Gastrocnemius medialis (tissue), 4 donors: ENCODE measurements at regions not wholly inside any gene's neighbourhood (a gene's known extent, or its start where the extent isn't known, plus 50 kb on each side); places are given as distances from the start of the nearest gene placed in this dataset.

Source experiments
- ATAC-seq, 2 donors: fragments of 150-250 bp; one replicate each; pipeline ENCODE4 v1.9.1; 2016
- DNase-seq, 2 donors: peaks; one replicate each; pipeline ENCODE4 v3.0.0-alpha.2; 2019
- H3K27ac ChIP-seq, 4 donors: fragments of 200-600 bp; sonication (generic); 1 replicate in 1 of 4; 2 replicates in 3 of 4; pipeline ENCODE4 v1.5.1; 2016 to 2018; ENCODE audit warnings: mild to moderate bottlenecking in 2 of 4, moderate library complexity in 1 of 4
- H3K27me3 ChIP-seq, 3 donors: fragments of 200-600 bp; sonication (generic) in 2 of 3; 1 replicate in 1 of 3; 2 replicates in 2 of 3; pipeline versions ENCODE4 v1.5.1 to v1.6.0; 2016 to 2019; ENCODE audit warnings: mild to moderate bottlenecking in 1 of 3, moderate library complexity in 1 of 3
- H3K36me3 ChIP-seq, 2 donors: fragments of 200-600 bp; sonication (generic) in 1 of 2; one replicate each; pipeline ENCODE4 v1.5.1; 2017 to 2018
- H3K4me1 ChIP-seq, 2 donors: fragments of 200-600 bp; sonication (generic) in 1 of 2; one replicate each; pipeline ENCODE4 v1.5.1; 2016 to 2017; ENCODE audit warnings: mild to moderate bottlenecking in 2 of 2
- H3K4me3 ChIP-seq, 4 donors: fragments of 200-600 bp; sonication (generic) in 3 of 4; 1 replicate in 1 of 4; 2 replicates in 3 of 4; pipeline ENCODE4 v1.5.1; 2016 to 2019; ENCODE audit warnings: mild to moderate bottlenecking in 2 of 4
- H3K9me3 ChIP-seq, 3 donors: fragments of 200-600 bp; sonication (generic) in 2 of 3; 1 replicate in 1 of 3; 2 replicates in 2 of 3; pipeline ENCODE4 v1.5.1; 2016 to 2019
- CTCF ChIP-seq, 5 experiments: fragments of 450-650 bp in 3 of 5; fragments of 200-600 bp in 2 of 5; sonication (generic) in 2 of 5; IDR thresholded peaks in 4 of 5; conservative IDR thresholded peaks in 1 of 5; 1 replicate in 4 of 5; 2 replicates in 1 of 5; pipeline ENCODE4 v1.5.1; 2016 to 2019; ENCODE audit warnings: antibody characterized with exemption in 5 of 5, mild to moderate bottlenecking in 3 of 5, moderate library complexity in 3 of 5
- POLR2A ChIP-seq, 2 donors: fragments of 450-650 bp; IDR thresholded peaks; one replicate each; pipeline ENCODE4 v1.6.1; 2017; ENCODE audit warnings: antibody characterized with exemption in 2 of 2, mild to moderate bottlenecking in 2 of 2, moderate library complexity in 2 of 2
- in situ Hi-C, 4 donors: fragments of 200-750 bp; cut with MboI; loops; one replicate each; pipeline versions ENCODE4 v1.15.0 to v1.8.0; 2017; ENCODE audit warnings: low sequenced_read_pairs in 4 of 4
- intact Hi-C: fragments of 100-400 bp; cut with DNase I; formaldehyde crosslinking; loops from one replicate; pipeline ENCODE4 v1.15.1; 2023; ENCODE audit warnings: low total_unique reads

GRCh38 chr12:67148265-67148664, 120.9 kb upstream of the CAND1 start:
- intact Hi-C loops (no loop called here), in situ Hi-C loops (no loop called here)
- no peak for DNase-seq
- no peaks in the 10 kb centered on the region for H3K27me3 ChIP-seq
- no peak for ATAC-seq
- H3K9me3 ChIP-seq, result no peaks in the 10 kb centered on the region
- H3K36me3 ChIP-seq, result no peaks in the 10 kb centered on the region
- no peak overlapping the region for H3K4me3 ChIP-seq
- H3K4me1 ChIP-seq, result no peaks in the 10 kb centered on the region
- TF ChIP-seq CTCF (IDR thresholded peaks at IDR 0.05 in 4 of 5, conservative IDR thresholded peaks at IDR 0.05 in 1 of 5) (no peak), POLR2A (IDR thresholded peaks at IDR 0.05) (no peak)
- no peak overlapping the region for H3K27ac ChIP-seq

- DNase-seq, result no peak
- no peak overlapping the region for H3K27ac ChIP-seq
- intact Hi-C loops (no loop called here), in situ Hi-C loops (no loop called here)
- H3K4me3 ChIP-seq, result no peak overlapping the region
- H3K4me1 ChIP-seq, result no peaks in the 10 kb centered on the region
- TF ChIP-seq CTCF (IDR thresholded peaks at IDR 0.05 in 4 of 5, conservative IDR thresholded peaks at IDR 0.05 in 1 of 5), result no peak
- no peak for TF ChIP-seq POLR2A (IDR thresholded peaks at IDR 0.05)
- no peak for ATAC-seq
- H3K27me3 ChIP-seq, result no peaks in the 10 kb centered on the region
- no peaks in the 10 kb centered on the region for H3K36me3 ChIP-seq
- no peaks in the 10 kb centered on the region for H3K9me3 ChIP-seq
Observed at GRCh38 chr12:67151886-67152285, 117.3 kb upstream of the CAND1 start.

- no peak overlapping the region for H3K4me3 ChIP-seq
- no peaks in the 10 kb centered on the region for H3K9me3 ChIP-seq
- intact Hi-C loops, result no loop called here
- H3K27ac ChIP-seq, result no peak overlapping the region
- H3K36me3 ChIP-seq, result no peaks in the 10 kb centered on the region
- no peak for TF ChIP-seq CTCF (IDR thresholded peaks at IDR 0.05 in 4 of 5, conservative IDR thresholded peaks at IDR 0.05 in 1 of 5)
- TF ChIP-seq POLR2A (IDR thresholded peaks at IDR 0.05), result no peak
- DNase-seq, result no peak
- no peaks in the 10 kb centered on the region for H3K4me1 ChIP-seq
- no peaks in the 10 kb centered on the region for H3K27me3 ChIP-seq
- ATAC-seq, result no peak
- in situ Hi-C loops, result no loop called here
Observed at GRCh38 chr12:67152451-67152850, 116.7 kb upstream of the CAND1 start.

- Histone ChIP-seq H3K27ac (no peak overlapping the region), H3K36me3 (no peaks in the 10 kb centered on the region), H3K27me3 (no peaks in the 10 kb centered on the region), H3K4me1 (no peaks in the 10 kb centered on the region), H3K4me3 (no peak overlapping the region), H3K9me3 (no peaks in the 10 kb centered on the region)
- no peak for TF ChIP-seq CTCF (IDR thresholded peaks at IDR 0.05 in 4 of 5, conservative IDR thresholded peaks at IDR 0.05 in 1 of 5)
- intact Hi-C loops (no loop called here), in situ Hi-C loops (no loop called here)
- DNase-seq (no peak), ATAC-seq (no peak)
Observed at GRCh38 chr12:67154901-67155300, 114.3 kb upstream of the CAND1 start.

GRCh38 chr12:67155863-67156262, 113.3 kb upstream of the CAND1 start:
- no peaks in the 10 kb centered on the region for H3K9me3 ChIP-seq
- no peaks in the 10 kb centered on the region for H3K4me1 ChIP-seq
- in situ Hi-C loops (no loop called here), intact Hi-C loops (no loop called here)
- no peak for DNase-seq
- no peaks in the 10 kb centered on the region for H3K27me3 ChIP-seq
- no peak for ATAC-seq
- TF ChIP-seq CTCF (IDR thresholded peaks at IDR 0.05 in 4 of 5, conservative IDR thresholded peaks at IDR 0.05 in 1 of 5) (no peak), POLR2A (IDR thresholded peaks at IDR 0.05) (no peak)
- no peaks in the 10 kb centered on the region for H3K36me3 ChIP-seq
- no peak overlapping the region for H3K27ac ChIP-seq
- H3K4me3 ChIP-seq, result no peak overlapping the region
